OCI-LY7 (cell line): ENCODE measurements at regions not wholly inside any gene's neighbourhood (a gene's known extent, or its start where the extent isn't known, plus 50 kb on each side); places are given as distances from the start of the nearest gene placed in this dataset.

Experiments
- BruUV-seq: library from RNA; stranded (reverse); fragments of 400-500 nt; replicated peaks from 2 replicates; lab custom pipeline; 2021; lab: Mats Ljungman, UMichigan
- CTCF ChIA-PET: fragments of 300-600 bp; sonication (Branson Sonifier 250); formaldehyde crosslinking; loops from one replicate; lab custom pipeline; 2022; ENCODE audit warnings: antibody characterized with exemption; ENCODE audit not compliant: unreplicated experiment; lab: Charles Lee
- POLR2A ChIA-PET: fragments of 300-600 bp; sonication (Branson Sonifier 250); formaldehyde crosslinking; loops from one replicate; lab custom pipeline; 2022; ENCODE audit warnings: antibody characterized with exemption; lab: Charles Lee
- DNase-seq: peaks from one replicate; pipeline ENCODE4 v3.0.0-alpha.2; 2015; ENCODE audit warnings: low spot score
- H2AFZ ChIP-seq: fragments of 200-600 bp; sonication (generic), shearing (Covaris generic); 2 replicates; pipeline ENCODE4 v1.6.1; 2014; ENCODE audit warnings: mild to moderate bottlenecking, antibody characterized with exemption, low read length, moderate library complexity
- H3K27ac ChIP-seq: fragments of 200-600 bp; sonication (generic); 2 replicates; pipeline ENCODE4 v1.5.1; 2014; ENCODE audit warnings: mixed run types, low read depth, mild to moderate bottlenecking, moderate library complexity, low read length, inconsistent platforms; ENCODE audit not compliant: poor library complexity, severe bottlenecking
- H3K36me3 ChIP-seq: fragments of 200-600 bp; sonication (generic); 2 replicates; pipeline ENCODE4 v1.6.1; 2014; ENCODE audit warnings: mild to moderate bottlenecking, antibody characterized with exemption, low read length, moderate library complexity, mixed read lengths; ENCODE audit not compliant: insufficient read depth
- H3K4me1 ChIP-seq: fragments of 200-600 bp; sonication (generic); 2 replicates; pipeline ENCODE4 v1.5.1; 2014; ENCODE audit warnings: mild to moderate bottlenecking, low read length; ENCODE audit not compliant: insufficient read depth, poor library complexity, severe bottlenecking
- H3K4me2 ChIP-seq: fragments of 200-600 bp; sonication (generic); 2 replicates; pipeline ENCODE4 v1.6.1; 2014; ENCODE audit warnings: mild to moderate bottlenecking, low read length
- H3K4me3 ChIP-seq: fragments of 200-600 bp; sonication (generic); 2 replicates; pipeline ENCODE4 v1.5.1; 2014; ENCODE audit warnings: mild to moderate bottlenecking, low read depth, low read length; ENCODE audit not compliant: poor library complexity, severe bottlenecking
- H3K79me2 ChIP-seq: fragments of 200-600 bp; sonication (generic); 2 replicates; pipeline ENCODE4 v1.6.1; 2016; ENCODE audit warnings: low read depth, mild to moderate bottlenecking, low read length, moderate library complexity, mixed read lengths; ENCODE audit not compliant: insufficient read depth
- H3K9me2 ChIP-seq: fragments of 200-600 bp; sonication (generic); 2 replicates; pipeline ENCODE4 v1.6.1; 2016; ENCODE audit warnings: mild to moderate bottlenecking, low read length, mixed read lengths; ENCODE audit not compliant: insufficient read depth
- H3K9me3 ChIP-seq: fragments of 200-600 bp; sonication (generic); 2 replicates; pipeline ENCODE4 v1.6.1; 2014; ENCODE audit warnings: mild to moderate bottlenecking, mixed run types, low read length, mixed read lengths
- H4K20me1 ChIP-seq: fragments of 200-600 bp; sonication (generic); 2 replicates; pipeline ENCODE4 v1.6.1; 2014; ENCODE audit warnings: mild to moderate bottlenecking, antibody characterized with exemption, low read length, moderate library complexity, mixed read lengths; ENCODE audit not compliant: insufficient read depth
- CTCF ChIP-seq: fragments of 200-600 bp; sonication (generic); conservative IDR thresholded peaks from 2 replicates; pipeline ENCODE4 v1.5.1; 2014; ENCODE audit warnings: mild to moderate bottlenecking, antibody characterized with exemption, low read length, moderate library complexity, mixed read lengths
- EZH2phosphoT487 ChIP-seq: fragments of 200-600 bp; sonication (generic); IDR thresholded peaks from 2 replicates; pipeline ENCODE4 v1.6.1; 2018; ENCODE audit warnings: low read depth, borderline replicate concordance, mild to moderate bottlenecking, mixed run types, antibody characterized with exemption, low read length, moderate library complexity, mixed read lengths
- intact Hi-C: fragments of 100-400 bp; cut with micrococcal nuclease; formaldehyde crosslinking; loops from one replicate; pipeline ENCODE4 v1.10.0; 2022; ENCODE audit not compliant: unreplicated experiment

- ChIA-PET CTCF (no interaction called here), POLR2A (interaction anchor here (0.7 kb wide), 1 partner anchor 32 kb away, joined by 3 read pairs; no protein-coding TSS in a partner anchor)
- Histone ChIP-seq H3K27ac (no peak overlapping the region), H3K79me2 (no peaks in the 10 kb centered on the region), H2AFZ (peak overlapping the region; percentile 74), H3K4me3 (no peak overlapping the region), H3K9me2 (no peaks in the 10 kb centered on the region), H4K20me1 (no peaks in the 10 kb centered on the region), H3K4me1 (peaks cover 11% of the 10 kb centered on the region), H3K9me3 (0 out of 2 replicates have a peak, but pooled peaks cover 6% of the 10 kb centered on the region), H3K36me3 (no peaks in the 10 kb centered on the region), H3K4me2 (peak overlapping the region; percentile 14; the same call in 1 of the 2 replicates)
- peak; percentile 55 for DNase-seq
- no peak for TF ChIP-seq CTCF
- TF ChIP-seq EZH2phosphoT487: no peak
- intact Hi-C loops: no loop called here
- no TSS peak for BruUV-seq
Observed at GRCh38 chr20:41830702-41831101, 212.5 kb upstream of the CHD6 start.

GRCh38 chr20:41819436-41819835, 201.3 kb upstream of the CHD6 start:
- intact Hi-C loops: no loop called here
- ChIA-PET CTCF (no interaction called here), POLR2A (interaction anchor here (1.1 kb wide), 1 partner anchor 21 kb away, joined by 4 read pairs; no protein-coding TSS in a partner anchor)
- Histone ChIP-seq H3K4me1 (no peaks in the 10 kb centered on the region), H3K9me3 (no peaks in the 10 kb centered on the region), H3K79me2 (no peaks in the 10 kb centered on the region), H3K4me2 (no peak overlapping the region), H2AFZ (no peak overlapping the region), H3K36me3 (no peaks in the 10 kb centered on the region), H3K27ac (no peak overlapping the region), H3K4me3 (no peak overlapping the region), H3K9me2 (no peaks in the 10 kb centered on the region), H4K20me1 (no peaks in the 10 kb centered on the region)
- TF ChIP-seq EZH2phosphoT487: no peak
- no peak for TF ChIP-seq CTCF
- DNase-seq: no peak
- no TSS peak for BruUV-seq

- Histone ChIP-seq H3K36me3 (no peaks in the 10 kb centered on the region), H3K79me2 (no peaks in the 10 kb centered on the region), H3K4me1 (no peaks in the 10 kb centered on the region), H3K9me2 (no peaks in the 10 kb centered on the region), H3K9me3 (no peaks in the 10 kb centered on the region), H2AFZ (no peak overlapping the region), H3K27ac (no peak overlapping the region), H4K20me1 (no peaks in the 10 kb centered on the region), H3K4me3 (no peak overlapping the region), H3K4me2 (no peak overlapping the region)
- no TSS peak for BruUV-seq
- intact Hi-C loops: no loop called here
- ChIA-PET CTCF (no interaction called here), POLR2A (interaction anchor here (1.1 kb wide), 1 partner anchor 20 kb away, joined by 4 read pairs; no protein-coding TSS in a partner anchor)
- TF ChIP-seq EZH2phosphoT487: no peak
- TF ChIP-seq CTCF: no peak
- DNase-seq: no peak
Observed at GRCh38 chr20:41818991-41819390, 200.8 kb upstream of the CHD6 start.
